GM12878 (cell line): ENCODE measurements at regions not wholly inside any gene's neighbourhood (a gene's known extent, or its start where the extent isn't known, plus 50 kb on each side); places are given as distances from the start of the nearest gene placed in this dataset.

ENCODE experiments used
- CHD4 ChIP-seq: fragments of 200-600 bp; sonication (generic); IDR thresholded peaks from 2 replicates; pipeline ENCODE4 v1.6.1; 2016; ENCODE audit warnings: mild to moderate bottlenecking
- CTCF ChIP-seq, 3 experiments: IDR thresholded peaks in 2 of 3; conservative IDR thresholded peaks in 1 of 3; 2 replicates each; pipeline ENCODE4 v1.5.1; 2011; ENCODE audit warnings: low read depth in 3 of 3, low read length in 3 of 3, mild to moderate bottlenecking in 3 of 3, control low read depth in 2 of 3, moderate library complexity in 2 of 3, inconsistent platforms in 1 of 3, mixed read lengths in 1 of 3; ENCODE audit not compliant: control insufficient read depth in 2 of 3, insufficient read depth in 1 of 3; ENCODE audit errors: extremely low read depth in 1 of 3
- DPF2 ChIP-seq: fragments of 450-650 bp; IDR thresholded peaks from 2 replicates; pipeline ENCODE4 v1.6.1; 2017; ENCODE audit warnings: mild to moderate bottlenecking
- EP300 ChIP-seq, 2 experiments: fragments of 150-350 bp in 1 of 2; IDR thresholded peaks; 2 replicates each; pipeline ENCODE4 v1.6.1; 2011 to 2012; ENCODE audit warnings: low read depth in 2 of 2, low read length in 2 of 2, borderline replicate concordance in 1 of 2, improper control_type of control experiment in 1 of 2, inconsistent platforms in 1 of 2; ENCODE audit not compliant: control insufficient read depth in 1 of 2
- HDAC6 ChIP-seq: fragments of 200-600 bp; sonication (generic); IDR thresholded peaks from one replicate; pipeline ENCODE4 v1.8.0; 2017; ENCODE audit warnings: antibody characterized with exemption; ENCODE audit not compliant: unreplicated experiment
- PBX3 ChIP-seq: IDR thresholded peaks from 2 replicates; pipeline ENCODE4 v1.6.1; 2011; ENCODE audit warnings: mild to moderate bottlenecking, low read depth, low read length, moderate library complexity; ENCODE audit not compliant: insufficient replicate concordance
- POLR2AphosphoS5 ChIP-seq: IDR thresholded peaks from 2 replicates; pipeline ENCODE4 v1.6.1; 2011; ENCODE audit warnings: mild to moderate bottlenecking, low read length, inconsistent platforms
- RAD21 ChIP-seq: IDR thresholded peaks from 2 replicates; pipeline ENCODE4 v1.6.1; 2011; ENCODE audit warnings: mild to moderate bottlenecking, low read depth, low read length, moderate library complexity; ENCODE audit not compliant: insufficient read depth
- REST ChIP-seq: IDR thresholded peaks from 2 replicates; pipeline ENCODE4 v1.6.1; 2012; ENCODE audit warnings: mild to moderate bottlenecking, low read depth, low read length
- SMC3 ChIP-seq: IDR thresholded peaks from 2 replicates; pipeline ENCODE4 v1.6.1; 2011; ENCODE audit warnings: low read length, improper control_type of control experiment, borderline replicate concordance
- TCF3 ChIP-seq: IDR thresholded peaks from 2 replicates; pipeline ENCODE4 v1.6.1; 2012; ENCODE audit warnings: low read depth, mild to moderate bottlenecking, low read length, borderline replicate concordance; ENCODE audit not compliant: insufficient read depth
- ZZZ3 ChIP-seq: IDR thresholded peaks from 2 replicates; pipeline ENCODE4 v1.6.1; 2011; ENCODE audit warnings: low read depth; ENCODE audit not compliant: control insufficient read depth, insufficient read length
- TF ChIP-seq, protein P1 (sequence below): IDR thresholded peaks from 2 replicates; pipeline ENCODE4 v1.6.1; 2012; ENCODE audit warnings: low read depth, low read length, improper control_type of control experiment

GRCh38 chr12:76967181-76967885 is 88.5 kb upstream of the CSRP2 start:
- TF ChIP-seq HDAC6 (no peak), SMC3 (no peak), ZZZ3 (no peak), DPF2 (no peak), CTCF (IDR thresholded peaks at IDR 0.05 in 2 of 3, conservative IDR thresholded peaks at IDR 0.05 in 1 of 3; ENCODE audit: control insufficient read depth in 2 of 3, extremely low read depth in 1 of 3, insufficient read depth in 1 of 3, low read depth in 3 of 3, low read length in 3 of 3) (no peak), EP300 (IDR thresholded peaks at IDR 0.05; ENCODE audit: borderline replicate concordance in 1 of 2, control insufficient read depth in 1 of 2, low read depth in 2 of 2, low read length in 2 of 2) (no peak), PBX3 (no peak), CHD4 (no peak), RAD21 (no peak), REST (no peak), TCF3 (no peak), POLR2AphosphoS5 (no peak)
- TF ChIP-seq, protein P1, sequence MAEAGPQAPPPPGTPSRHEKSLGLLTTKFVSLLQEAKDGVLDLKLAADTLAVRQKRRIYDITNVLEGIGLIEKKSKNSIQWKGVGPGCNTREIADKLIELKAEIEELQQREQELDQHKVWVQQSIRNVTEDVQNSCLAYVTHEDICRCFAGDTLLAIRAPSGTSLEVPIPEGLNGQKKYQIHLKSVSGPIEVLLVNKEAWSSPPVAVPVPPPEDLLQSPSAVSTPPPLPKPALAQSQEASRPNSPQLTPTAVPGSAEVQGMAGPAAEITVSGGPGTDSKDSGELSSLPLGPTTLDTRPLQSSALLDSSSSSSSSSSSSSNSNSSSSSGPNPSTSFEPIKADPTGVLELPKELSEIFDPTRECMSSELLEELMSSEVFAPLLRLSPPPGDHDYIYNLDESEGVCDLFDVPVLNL: no peak
